ENCODE measurements at regions not wholly inside any gene's neighbourhood (a gene's known extent, or its start where the extent isn't known, plus 50 kb on each side); places are given as distances from the start of the nearest gene placed in this dataset.

GRCh38 chr13:38415233-38415632 lies 65.6 kb downstream of the UFM1 start:
- Mint-ChIP-seq H3K4me1 (ENCODE audit: unreplicated experiment) (no peaks in the 10 kb centered on the region), H3K36me3 (ENCODE audit: low read depth, unreplicated experiment) (no peaks in the 10 kb centered on the region), H3K27ac (ENCODE audit: unreplicated experiment) (no peak overlapping the region), H3K27me3 (ENCODE audit: unreplicated experiment) (no peaks in the 10 kb centered on the region), H3K9me3 (ENCODE audit: unreplicated experiment) (no peaks in the 10 kb centered on the region), H3K4me3 (ENCODE audit: unreplicated experiment) (no peak overlapping the region)
- TF ChIP-seq CTCF (IDR thresholded peaks at IDR 0.05; ENCODE audit: unreplicated experiment), result no peak
- DNase-seq (ENCODE audit: low spot score), result no peak

- H3K9me3 Mint-ChIP-seq (ENCODE audit: unreplicated experiment), result no peaks in the 10 kb centered on the region
- H3K27ac Mint-ChIP-seq (ENCODE audit: unreplicated experiment), result no peak overlapping the region
- H3K27me3 Mint-ChIP-seq (ENCODE audit: unreplicated experiment), result no peaks in the 10 kb centered on the region
- no peaks in the 10 kb centered on the region for H3K36me3 Mint-ChIP-seq (ENCODE audit: low read depth, unreplicated experiment)
- no peak for DNase-seq (ENCODE audit: low spot score)
- no peak overlapping the region for H3K4me3 Mint-ChIP-seq (ENCODE audit: unreplicated experiment)
- TF ChIP-seq CTCF (IDR thresholded peaks at IDR 0.05; ENCODE audit: unreplicated experiment), result no peak
- no peaks in the 10 kb centered on the region for H3K4me1 Mint-ChIP-seq (ENCODE audit: unreplicated experiment)
Observed at GRCh38 chr13:38417241-38417640, 67.6 kb downstream of the UFM1 start.

- DNase-seq (ENCODE audit: low spot score), result peak; percentile 15
- H3K36me3 Mint-ChIP-seq (ENCODE audit: low read depth, unreplicated experiment), result no peaks in the 10 kb centered on the region
- H3K27me3 Mint-ChIP-seq (ENCODE audit: unreplicated experiment), result no peaks in the 10 kb centered on the region
- TF ChIP-seq CTCF (IDR thresholded peaks at IDR 0.05; ENCODE audit: unreplicated experiment), result peak; percentile 53
- no peak overlapping the region for H3K4me3 Mint-ChIP-seq (ENCODE audit: unreplicated experiment)
- no peaks in the 10 kb centered on the region for H3K9me3 Mint-ChIP-seq (ENCODE audit: unreplicated experiment)
- H3K27ac Mint-ChIP-seq (ENCODE audit: unreplicated experiment), result no peak overlapping the region
- no peaks in the 10 kb centered on the region for H3K4me1 Mint-ChIP-seq (ENCODE audit: unreplicated experiment)
Observed at GRCh38 chr13:38417727-38418126, 68.1 kb downstream of the UFM1 start.

GRCh38 chr13:38418286-38418685 lies 68.6 kb downstream of the UFM1 start:
- Mint-ChIP-seq H3K4me1 (ENCODE audit: unreplicated experiment) (no peaks in the 10 kb centered on the region), H3K36me3 (ENCODE audit: low read depth, unreplicated experiment) (no peaks in the 10 kb centered on the region), H3K27me3 (ENCODE audit: unreplicated experiment) (no peaks in the 10 kb centered on the region), H3K4me3 (ENCODE audit: unreplicated experiment) (no peak overlapping the region), H3K27ac (ENCODE audit: unreplicated experiment) (no peak overlapping the region), H3K9me3 (ENCODE audit: unreplicated experiment) (no peaks in the 10 kb centered on the region)
- TF ChIP-seq CTCF (IDR thresholded peaks at IDR 0.05; ENCODE audit: unreplicated experiment), result no peak
- DNase-seq (ENCODE audit: low spot score), result no peak

- DNase-seq (ENCODE audit: low spot score), result no peak
- no peaks in the 10 kb centered on the region for H3K9me3 Mint-ChIP-seq (ENCODE audit: unreplicated experiment)
- H3K36me3 Mint-ChIP-seq (ENCODE audit: low read depth, unreplicated experiment), result no peaks in the 10 kb centered on the region
- TF ChIP-seq CTCF (IDR thresholded peaks at IDR 0.05; ENCODE audit: unreplicated experiment), result no peak
- H3K27me3 Mint-ChIP-seq (ENCODE audit: unreplicated experiment), result no peaks in the 10 kb centered on the region
- no peaks in the 10 kb centered on the region for H3K4me1 Mint-ChIP-seq (ENCODE audit: unreplicated experiment)
- H3K4me3 Mint-ChIP-seq (ENCODE audit: unreplicated experiment), result no peak overlapping the region
- H3K27ac Mint-ChIP-seq (ENCODE audit: unreplicated experiment), result no peak overlapping the region
Observed at GRCh38 chr13:38419312-38419873, 69.7 kb downstream of the UFM1 start.
